Neural progenitor cell (in vitro differentiated cells): ENCODE measurements at regions not wholly inside any gene's neighbourhood (a gene's known extent, or its start where the extent isn't known, plus 50 kb on each side); places are given as distances from the start of the nearest gene placed in this dataset.

Source experiments
- DNase-seq: peaks from one replicate; pipeline ENCODE4 v3.0.0-alpha.2; 2016; ENCODE audit warnings: low spot score
- H2AFZ ChIP-seq: fragments of 200-600 bp; sonication (generic); replicated peaks from 2 replicates; pipeline ENCODE4 v1.6.1; 2016; ENCODE audit warnings: antibody characterized with exemption
- H3F3A ChIP-seq: fragments of 200-600 bp; sonication (generic); 2 replicates; pipeline ENCODE4 v1.6.1; 2016; ENCODE audit warnings: antibody characterized with exemption, low read depth
- H3K27ac ChIP-seq: fragments of 200-600 bp; sonication (generic); 2 replicates; pipeline ENCODE4 v1.5.1; 2016; ENCODE audit warnings: mild to moderate bottlenecking
- H3K27me3 ChIP-seq: fragments of 200-600 bp; sonication (generic); 2 replicates; pipeline ENCODE4 v1.6.1; 2016; ENCODE audit warnings: mild to moderate bottlenecking, moderate library complexity
- H3K36me3 ChIP-seq: fragments of 200-600 bp; sonication (generic); 2 replicates; pipeline ENCODE4 v1.5.1; 2016
- H3K4me1 ChIP-seq: fragments of 200-600 bp; sonication (generic); 2 replicates; pipeline ENCODE4 v1.6.1; 2016; ENCODE audit warnings: mixed run types
- H3K4me2 ChIP-seq: fragments of 200-600 bp; sonication (generic); 2 replicates; pipeline ENCODE4 v1.6.1; 2016
- H3K4me3 ChIP-seq: fragments of 200-600 bp; sonication (generic); 2 replicates; pipeline ENCODE4 v1.5.1; 2016
- H3K79me2 ChIP-seq: fragments of 200-600 bp; sonication (generic); 2 replicates; pipeline ENCODE4 v1.6.1; 2016; ENCODE audit warnings: low read depth
- H3K9ac ChIP-seq: fragments of 200-600 bp; sonication (generic); 2 replicates; pipeline ENCODE4 v1.6.1; 2016
- H3K9me3 ChIP-seq: fragments of 200-600 bp; sonication (generic); 2 replicates; pipeline ENCODE4 v1.5.1; 2016; ENCODE audit warnings: low read depth
- H4K20me1 ChIP-seq: fragments of 200-600 bp; sonication (generic); 2 replicates; pipeline ENCODE4 v1.6.1; 2016; ENCODE audit warnings: low read depth
- H3K27ac Mint-ChIP-seq: 3 replicates; pipeline ENCODE4 v1.8.0; 2021; ENCODE audit warnings: mixed read lengths
- H3K27me3 Mint-ChIP-seq: 2 replicates; pipeline ENCODE4 v1.8.0; 2022; ENCODE audit warnings: low read depth, mild to moderate bottlenecking, inconsistent platforms, moderate library complexity, mixed read lengths; ENCODE audit not compliant: insufficient read depth
- H3K36me3 Mint-ChIP-seq: 3 replicates; pipeline ENCODE4 v1.8.0; 2021; ENCODE audit warnings: mixed read lengths
- H3K4me1 Mint-ChIP-seq: 3 replicates; pipeline ENCODE4 v1.8.0; 2021; ENCODE audit warnings: mixed read lengths
- H3K4me3 Mint-ChIP-seq: 3 replicates; pipeline ENCODE4 v1.8.0; 2021; ENCODE audit warnings: mild to moderate bottlenecking, moderate library complexity, mixed read lengths
- H3K9me3 Mint-ChIP-seq: 3 replicates; pipeline ENCODE4 v1.8.0; 2020; ENCODE audit warnings: mixed read lengths
- CTCF ChIP-seq: fragments of 200-600 bp; sonication (generic); IDR thresholded peaks from 2 replicates; pipeline ENCODE4 v1.5.1; 2017; ENCODE audit warnings: antibody characterized with exemption, mild to moderate bottlenecking
- EZH2 ChIP-seq: fragments of 200-600 bp; sonication (generic); IDR thresholded peaks from 2 replicates; pipeline ENCODE4 v1.6.1; 2017; ENCODE audit warnings: antibody characterized with exemption, mild to moderate bottlenecking, moderate library complexity
- EZH2phosphoT487 ChIP-seq: fragments of 200-600 bp; sonication (generic); IDR thresholded peaks from 2 replicates; pipeline ENCODE4 v1.6.1; 2017; ENCODE audit warnings: antibody characterized with exemption

- Histone ChIP-seq H2AFZ (peak overlapping the region; percentile 24), H3K79me2 (no peaks in the 10 kb centered on the region), H3K36me3 (no peaks in the 10 kb centered on the region), H3K4me1 (no peaks in the 10 kb centered on the region), H3K27me3 (no peaks in the 10 kb centered on the region), H3K9ac (no peak overlapping the region), H3K9me3 (no peaks in the 10 kb centered on the region), H3F3A (no peaks in the 10 kb centered on the region), H3K27ac (no peak overlapping the region), H3K4me2 (no peak overlapping the region), H4K20me1 (no peaks in the 10 kb centered on the region), H3K4me3 (no peak overlapping the region)
- Mint-ChIP-seq H3K4me1 (no peaks in the 10 kb centered on the region), H3K4me3 (no peak overlapping the region), H3K27me3 (no peaks in the 10 kb centered on the region), H3K27ac (no peak overlapping the region), H3K36me3 (no peaks in the 10 kb centered on the region), H3K9me3 (peaks cover 12% of the 10 kb centered on the region)
- TF ChIP-seq EZH2phosphoT487: no peak
- TF ChIP-seq EZH2: no peak
- TF ChIP-seq CTCF: no peak
- DNase-seq: peak; percentile 13
Observed at GRCh38 chr2:147214914-147215313, 629.9 kb upstream of the ACVR2A start.

- no peak overlapping the region for H3K4me2 ChIP-seq
- Mint-ChIP-seq H3K27ac (no peak overlapping the region), H3K9me3 (no peaks in the 10 kb centered on the region), H3K4me1 (no peaks in the 10 kb centered on the region), H3K4me3 (no peak overlapping the region), H3K36me3 (no peaks in the 10 kb centered on the region), H3K27me3 (no peaks in the 10 kb centered on the region)
- H3K27ac ChIP-seq: no peak overlapping the region
- no peak overlapping the region for H3K4me3 ChIP-seq
- H2AFZ ChIP-seq: no peak overlapping the region
- TF ChIP-seq EZH2phosphoT487 (no peak), CTCF (no peak), EZH2 (no peak)
- H4K20me1 ChIP-seq: no peaks in the 10 kb centered on the region
- no peaks in the 10 kb centered on the region for H3K4me1 ChIP-seq
- no peaks in the 10 kb centered on the region for H3K79me2 ChIP-seq
- H3K9ac ChIP-seq: no peak overlapping the region
- DNase-seq: no peak
- H3K27me3 ChIP-seq: no peaks in the 10 kb centered on the region
- no peaks in the 10 kb centered on the region for H3K36me3 ChIP-seq
- no peaks in the 10 kb centered on the region for H3K9me3 ChIP-seq
- H3F3A ChIP-seq: no peaks in the 10 kb centered on the region
Observed at GRCh38 chr2:147211484-147211883, 633.3 kb upstream of the ACVR2A start.

- no peak overlapping the region for H3K4me3 Mint-ChIP-seq
- Histone ChIP-seq H4K20me1 (no peaks in the 10 kb centered on the region), H3K4me1 (peaks cover 15% of the 10 kb centered on the region), H3K4me3 (no peak overlapping the region), H3F3A (peaks cover 3% of the 10 kb centered on the region), H3K27ac (no peak overlapping the region), H3K27me3 (no peaks in the 10 kb centered on the region), H3K4me2 (no peak overlapping the region), H3K9ac (no peak overlapping the region), H3K79me2 (no peaks in the 10 kb centered on the region), H3K9me3 (no peaks in the 10 kb centered on the region), H3K36me3 (no peaks in the 10 kb centered on the region), H2AFZ (no peak overlapping the region)
- H3K9me3 Mint-ChIP-seq: peaks cover 8% of the 10 kb centered on the region
- peaks cover 6% of the 10 kb centered on the region for H3K27me3 Mint-ChIP-seq
- no peak for DNase-seq
- H3K27ac Mint-ChIP-seq: no peak overlapping the region
- no peaks in the 10 kb centered on the region for H3K36me3 Mint-ChIP-seq
- peaks cover 23% of the 10 kb centered on the region for H3K4me1 Mint-ChIP-seq
- TF ChIP-seq EZH2: no peak
Observed at GRCh38 chr2:147204102-147204501, 640.7 kb upstream of the ACVR2A start.

GRCh38 chr2:147198651-147199171, 646.1 kb upstream of the ACVR2A start:
- no peak overlapping the region for H3K4me3 ChIP-seq
- no peak overlapping the region for H3K9ac ChIP-seq
- DNase-seq: peak; percentile 47
- no peaks in the 10 kb centered on the region for H3K9me3 ChIP-seq
- no peak overlapping the region for H3K27ac Mint-ChIP-seq
- H3K9me3 Mint-ChIP-seq: no peaks in the 10 kb centered on the region
- peaks cover 5% of the 10 kb centered on the region for H3K27me3 Mint-ChIP-seq
- H3K27me3 ChIP-seq: no peaks in the 10 kb centered on the region
- peak overlapping the region; percentile 18 for H2AFZ ChIP-seq
- H3K4me1 Mint-ChIP-seq: peaks cover 36% of the 10 kb centered on the region
- peak overlapping the region; percentile 81 for H3K27ac ChIP-seq
- H3F3A ChIP-seq: peaks cover 15% of the 10 kb centered on the region
- no peaks in the 10 kb centered on the region for H3K36me3 Mint-ChIP-seq
- no peaks in the 10 kb centered on the region for H3K36me3 ChIP-seq
- H3K4me3 Mint-ChIP-seq: no peak overlapping the region
- TF ChIP-seq EZH2phosphoT487 (peak; percentile 52), EZH2 (no peak), CTCF (no peak)
- no peaks in the 10 kb centered on the region for H4K20me1 ChIP-seq
- no peaks in the 10 kb centered on the region for H3K79me2 ChIP-seq
- peak overlapping the region; percentile 57 for H3K4me2 ChIP-seq
- H3K4me1 ChIP-seq: peaks cover 29% of the 10 kb centered on the region
